ENCODE measurements at regions not wholly inside any gene's neighbourhood (a gene's known extent, or its start where the extent isn't known, plus 50 kb on each side); places are given as distances from the start of the nearest gene placed in this dataset.
"Not testable (repeated sequence)": the region's sequence is repeated elsewhere in the genome, so short reads cannot be mapped to it uniquely, and the experiment has no call there.

GRCh38 chr10:64785816-64786215, 1264.6 kb downstream of the REEP3 start:
- TF ChIP-seq, protein P1, sequence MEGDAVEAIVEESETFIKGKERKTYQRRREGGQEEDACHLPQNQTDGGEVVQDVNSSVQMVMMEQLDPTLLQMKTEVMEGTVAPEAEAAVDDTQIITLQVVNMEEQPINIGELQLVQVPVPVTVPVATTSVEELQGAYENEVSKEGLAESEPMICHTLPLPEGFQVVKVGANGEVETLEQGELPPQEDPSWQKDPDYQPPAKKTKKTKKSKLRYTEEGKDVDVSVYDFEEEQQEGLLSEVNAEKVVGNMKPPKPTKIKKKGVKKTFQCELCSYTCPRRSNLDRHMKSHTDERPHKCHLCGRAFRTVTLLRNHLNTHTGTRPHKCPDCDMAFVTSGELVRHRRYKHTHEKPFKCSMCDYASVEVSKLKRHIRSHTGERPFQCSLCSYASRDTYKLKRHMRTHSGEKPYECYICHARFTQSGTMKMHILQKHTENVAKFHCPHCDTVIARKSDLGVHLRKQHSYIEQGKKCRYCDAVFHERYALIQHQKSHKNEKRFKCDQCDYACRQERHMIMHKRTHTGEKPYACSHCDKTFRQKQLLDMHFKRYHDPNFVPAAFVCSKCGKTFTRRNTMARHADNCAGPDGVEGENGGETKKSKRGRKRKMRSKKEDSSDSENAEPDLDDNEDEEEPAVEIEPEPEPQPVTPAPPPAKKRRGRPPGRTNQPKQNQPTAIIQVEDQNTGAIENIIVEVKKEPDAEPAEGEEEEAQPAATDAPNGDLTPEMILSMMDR (IDR thresholded peaks at IDR 0.05; ENCODE audit: borderline replicate concordance, insufficient read depth, low read depth, low read length): no peak
- no peak overlapping the region for H3K4me3 ChIP-seq (ENCODE audit: low read depth, low read length)

DNA sequence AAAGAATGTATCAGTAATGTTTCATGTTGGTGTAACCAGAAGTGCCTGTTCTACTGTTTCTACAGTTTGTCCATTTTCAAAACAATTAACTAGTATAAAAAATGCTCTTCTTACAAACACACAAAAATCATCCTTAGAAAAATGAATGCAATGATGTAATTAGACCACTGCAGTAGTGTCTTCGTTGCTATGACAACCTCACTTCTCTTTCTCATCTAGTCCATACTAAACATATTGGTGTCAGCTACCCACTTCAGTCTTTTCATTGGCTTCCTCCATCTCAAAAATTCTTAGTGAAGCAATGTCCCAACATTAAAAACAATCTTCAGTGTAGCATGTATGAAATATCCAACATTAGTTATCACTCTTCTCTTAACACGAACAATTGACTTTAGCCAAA, 1265.8 kb downstream of the REEP3 start:
- TF ChIP-seq, protein P1 (IDR thresholded peaks at IDR 0.05; ENCODE audit: borderline replicate concordance, insufficient read depth, low read depth, low read length): no peak
- no peak overlapping the region for H3K4me3 ChIP-seq (ENCODE audit: low read depth, low read length)

- H3K4me3 ChIP-seq (ENCODE audit: low read depth, low read length): no peak overlapping the region
- TF ChIP-seq, protein P1 (IDR thresholded peaks at IDR 0.05; ENCODE audit: borderline replicate concordance, insufficient read depth, low read depth, low read length): no peak
These were observed 1274.6 kb downstream of the REEP3 start for GRCh38 chr10:64795847-64796246.

DNA sequence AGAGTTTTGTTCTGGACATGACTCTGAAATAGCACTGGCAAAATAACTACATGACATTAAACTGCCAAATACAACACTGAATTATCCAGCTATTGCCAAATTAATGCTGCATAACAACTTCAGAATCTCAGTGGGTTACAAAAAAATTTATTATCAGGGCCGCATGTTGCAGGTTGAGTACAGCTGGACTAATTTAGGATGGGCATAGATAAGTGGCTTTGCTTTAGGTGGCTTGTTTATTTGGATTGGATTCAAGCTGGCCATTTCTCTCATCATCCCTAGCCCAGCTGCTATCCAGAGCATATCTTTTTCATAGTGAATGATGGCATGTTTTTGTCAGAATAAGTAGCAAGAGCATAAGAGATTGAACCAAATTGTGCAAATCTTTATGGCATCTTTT, 1277.1 kb downstream of the REEP3 start:
- H3K4me3 ChIP-seq (ENCODE audit: low read depth, low read length): no peak overlapping the region
- TF ChIP-seq, protein P1 (IDR thresholded peaks at IDR 0.05; ENCODE audit: borderline replicate concordance, insufficient read depth, low read depth, low read length): no peak

GRCh38 chr10:64808233-64808632, 1287.0 kb downstream of the REEP3 start:
- not testable (repeated sequence) for H3K4me3 ChIP-seq (ENCODE audit: low read depth, low read length)

DNA sequence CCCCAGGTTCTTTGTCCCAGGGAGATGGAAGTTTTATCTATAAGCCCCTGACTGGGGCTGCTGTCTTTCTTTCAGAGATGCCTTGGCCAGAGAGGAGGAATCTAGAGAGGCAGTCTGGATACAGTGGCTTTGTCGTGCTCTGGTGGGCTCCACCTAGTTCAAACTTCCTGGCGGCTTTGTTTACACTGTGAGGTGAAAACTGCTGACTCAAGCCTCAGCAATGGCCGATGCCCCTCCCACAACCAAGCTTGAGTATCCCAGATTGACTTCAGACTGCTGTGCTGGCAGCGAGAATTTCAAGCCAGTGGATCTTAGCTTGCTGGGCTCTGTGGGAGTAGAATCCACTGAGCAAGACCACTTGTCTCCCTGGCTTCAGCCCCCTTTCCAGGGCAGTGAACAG, 1288.8 kb downstream of the REEP3 start:
- H3K4me3 ChIP-seq (ENCODE audit: low read depth, low read length): not testable (repeated sequence)

- H3K4me3 ChIP-seq (ENCODE audit: low read depth, low read length): no peak overlapping the region
- TF ChIP-seq, protein P1 (IDR thresholded peaks at IDR 0.05; ENCODE audit: borderline replicate concordance, insufficient read depth, low read depth, low read length): no peak
These were observed 1292.2 kb downstream of the REEP3 start for GRCh38 chr10:64813391-64813790.

DNA sequence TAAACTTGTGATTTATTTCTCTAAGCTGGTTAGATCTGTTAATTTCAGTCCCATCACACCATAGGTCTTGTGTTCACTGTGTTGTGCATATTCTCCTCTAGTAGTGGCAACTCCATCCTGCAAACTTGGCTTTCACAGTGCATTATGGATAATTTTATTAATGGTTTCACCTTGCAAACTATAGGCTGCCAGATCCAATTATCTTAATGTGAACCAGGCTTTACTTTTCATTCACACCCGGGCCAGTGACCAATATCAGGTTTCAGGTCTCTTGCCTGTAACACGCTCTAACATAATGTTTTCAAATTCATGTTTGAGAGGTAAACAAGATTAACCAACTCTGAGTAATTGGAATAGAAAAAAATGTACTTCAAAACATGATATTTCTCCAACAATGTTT, 1293.0 kb downstream of the REEP3 start:
- H3K4me3 ChIP-seq (ENCODE audit: low read depth, low read length): no peak overlapping the region
- TF ChIP-seq, protein P1 (IDR thresholded peaks at IDR 0.05; ENCODE audit: borderline replicate concordance, insufficient read depth, low read depth, low read length): no peak

Measured in GM12875 (cell line).